Activated CD8-positive, alpha-beta T cell treated with anti-CD3 and anti-CD28 coated beads for 36 hours (primary cell): ENCODE measurements at regions not wholly inside any gene's neighbourhood (a gene's known extent, or its start where the extent isn't known, plus 50 kb on each side); places are given as distances from the start of the nearest gene placed in this dataset.

Experiments used
- ATAC-seq: fragments of 200-7000 bp; cut with Tn5 transposase; one replicate; pipeline ENCODE4 v1.10.0; 2021; ENCODE audit warnings: mild to moderate bottlenecking, moderate library complexity
- CTCF ChIA-PET: fragments of 350-600 bp; sonication (Branson Sonifier 250); formaldehyde crosslinking; loops from one replicate; lab custom pipeline; 2021; ENCODE audit warnings: antibody characterized with exemption; lab: Charles Lee
- POLR2A ChIA-PET: fragments of 350-600 bp; sonication (Branson Sonifier 250); formaldehyde crosslinking; loops from one replicate; lab custom pipeline; 2021; ENCODE audit warnings: antibody characterized with exemption; lab: Charles Lee
- DNase-seq: peaks from one replicate; pipeline ENCODE4 v3.0.0-alpha.2; 2020
- H3K27ac Mint-ChIP-seq: one replicate; pipeline ENCODE4 v1.8.0; 2021; ENCODE audit warnings: mild to moderate bottlenecking, mixed read lengths
- H3K27me3 Mint-ChIP-seq: one replicate; pipeline ENCODE4 v1.8.0; 2021; ENCODE audit warnings: mixed read lengths
- H3K36me3 Mint-ChIP-seq: one replicate; pipeline ENCODE4 v1.8.0; 2021; ENCODE audit warnings: low read depth, mixed read lengths
- H3K4me1 Mint-ChIP-seq: one replicate; pipeline ENCODE4 v1.8.0; 2021; ENCODE audit warnings: low read depth, mixed read lengths
- H3K4me3 Mint-ChIP-seq: one replicate; pipeline ENCODE4 v1.8.0; 2021; ENCODE audit warnings: mild to moderate bottlenecking, moderate library complexity, mixed read lengths
- H3K9me3 Mint-ChIP-seq: one replicate; pipeline ENCODE4 v1.8.0; 2021; ENCODE audit warnings: mixed read lengths
- intact Hi-C: fragments of 100-400 bp; cut with micrococcal nuclease; formaldehyde crosslinking; loops from one replicate; pipeline ENCODE4 v1.10.0; 2022
- TF ChIP-seq, protein P1 (sequence below): fragments of 200-600 bp; IDR thresholded peaks from one replicate; pipeline ENCODE4 v1.8.0; 2022; ENCODE audit warnings: antibody characterized with exemption, mild to moderate bottlenecking

DNA sequence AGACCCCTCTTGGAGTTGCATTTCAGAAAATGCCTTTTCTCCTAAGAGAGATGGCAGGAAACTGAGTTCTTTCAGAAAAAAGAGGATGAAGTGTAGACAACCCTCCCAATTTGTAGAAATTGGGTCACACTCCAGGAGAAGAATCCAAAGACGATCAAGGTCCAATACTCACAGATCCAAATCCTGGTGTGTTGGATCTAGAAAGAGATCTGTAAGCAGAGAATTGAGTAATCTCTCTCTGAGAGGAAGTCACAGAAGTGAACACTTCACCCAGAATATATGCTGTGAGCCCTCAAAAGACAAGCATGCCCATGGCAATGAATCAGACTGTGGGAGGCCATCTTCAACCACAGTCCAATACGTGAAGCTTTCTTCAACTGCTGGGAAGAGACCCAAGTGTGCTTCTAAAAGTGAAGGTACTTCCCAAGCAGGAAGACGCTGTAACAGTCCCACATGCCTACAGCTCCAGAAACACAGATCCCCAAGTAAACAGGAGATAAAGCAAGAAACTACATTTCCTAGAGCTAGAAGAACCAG, 182.7 kb downstream of the SMC2 start:
- Mint-ChIP-seq H3K27ac (no peak overlapping the region), H3K4me1 (no peaks in the 10 kb centered on the region), H3K27me3 (no peaks in the 10 kb centered on the region), H3K4me3 (no peak overlapping the region), H3K36me3 (no peaks in the 10 kb centered on the region), H3K9me3 (peaks cover 1% of the 10 kb centered on the region)
- DNase-seq (no peak), ATAC-seq (no peak)
- ChIA-PET POLR2A (interaction anchor here (0.6 kb wide), 1 partner anchor 40 kb away, joined by 3 read pairs; no protein-coding TSS in a partner anchor), CTCF (no interaction called here)
- intact Hi-C loops = no loop called here
- TF ChIP-seq, protein P1, sequence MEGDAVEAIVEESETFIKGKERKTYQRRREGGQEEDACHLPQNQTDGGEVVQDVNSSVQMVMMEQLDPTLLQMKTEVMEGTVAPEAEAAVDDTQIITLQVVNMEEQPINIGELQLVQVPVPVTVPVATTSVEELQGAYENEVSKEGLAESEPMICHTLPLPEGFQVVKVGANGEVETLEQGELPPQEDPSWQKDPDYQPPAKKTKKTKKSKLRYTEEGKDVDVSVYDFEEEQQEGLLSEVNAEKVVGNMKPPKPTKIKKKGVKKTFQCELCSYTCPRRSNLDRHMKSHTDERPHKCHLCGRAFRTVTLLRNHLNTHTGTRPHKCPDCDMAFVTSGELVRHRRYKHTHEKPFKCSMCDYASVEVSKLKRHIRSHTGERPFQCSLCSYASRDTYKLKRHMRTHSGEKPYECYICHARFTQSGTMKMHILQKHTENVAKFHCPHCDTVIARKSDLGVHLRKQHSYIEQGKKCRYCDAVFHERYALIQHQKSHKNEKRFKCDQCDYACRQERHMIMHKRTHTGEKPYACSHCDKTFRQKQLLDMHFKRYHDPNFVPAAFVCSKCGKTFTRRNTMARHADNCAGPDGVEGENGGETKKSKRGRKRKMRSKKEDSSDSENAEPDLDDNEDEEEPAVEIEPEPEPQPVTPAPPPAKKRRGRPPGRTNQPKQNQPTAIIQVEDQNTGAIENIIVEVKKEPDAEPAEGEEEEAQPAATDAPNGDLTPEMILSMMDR = no peak

DNA sequence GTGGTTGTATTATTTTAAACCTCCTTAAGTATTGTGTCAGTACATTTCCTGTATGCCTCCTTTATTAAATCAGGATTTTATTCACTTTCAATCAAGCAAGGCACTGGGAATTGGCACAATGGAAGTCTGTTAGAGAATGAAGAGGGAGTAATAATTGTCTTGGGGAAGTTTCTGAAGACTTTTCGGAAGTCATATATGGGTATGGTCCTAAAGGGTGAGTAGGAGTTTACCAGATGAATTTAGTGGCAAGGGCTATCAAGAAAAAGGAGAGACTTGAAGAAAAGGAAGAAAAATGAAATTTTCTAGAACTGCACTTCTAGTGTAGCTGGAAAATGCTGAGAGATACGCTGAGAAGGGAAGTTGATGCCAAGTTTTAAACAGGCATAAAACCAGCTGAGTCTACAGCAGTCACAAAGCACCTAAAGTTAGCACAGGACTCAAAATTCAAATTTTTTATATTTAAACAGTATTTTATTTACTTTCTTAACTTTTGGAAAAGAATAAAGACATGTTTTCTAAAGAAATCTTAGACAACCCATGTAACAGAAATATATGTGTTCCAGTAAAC, 184.9 kb downstream of the SMC2 start:
- POLR2A ChIA-PET = interaction anchor here (0.7 kb wide), 1 partner anchor 241 kb away, joined by 3 read pairs; no protein-coding TSS in a partner anchor
- intact Hi-C loops = no loop called here

DNA sequence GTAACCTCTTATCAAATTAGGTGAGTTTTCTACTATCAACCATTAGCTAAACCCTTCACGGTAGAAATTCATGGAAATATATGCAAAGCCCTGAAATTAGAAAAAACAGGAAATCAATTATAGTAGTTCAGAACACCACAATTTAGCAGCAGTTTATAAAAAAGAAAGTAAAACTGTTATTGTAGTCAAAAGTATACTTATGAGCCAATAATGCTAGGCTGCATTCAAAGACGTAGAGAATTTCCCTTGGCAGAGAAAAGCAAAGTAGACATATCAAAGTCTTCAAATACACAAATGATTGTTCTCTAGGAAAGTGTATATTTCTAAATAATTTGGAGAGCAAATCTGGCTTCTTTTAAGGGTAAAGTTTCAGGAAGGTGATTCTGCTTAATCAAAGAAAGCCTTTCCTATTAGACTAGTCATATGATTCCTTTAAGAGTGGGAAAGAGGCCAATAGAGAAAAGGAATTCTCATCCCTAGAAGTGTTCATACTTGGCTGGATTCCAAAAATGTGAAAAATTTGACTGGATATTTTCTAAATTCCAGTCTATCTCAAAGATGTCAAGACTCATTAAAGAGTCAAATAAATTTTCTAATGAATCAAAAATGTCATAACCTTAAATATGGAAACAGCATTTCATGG, 185.5 kb downstream of the SMC2 start:
- no peaks in the 10 kb centered on the region for H3K4me1 Mint-ChIP-seq
- no peak overlapping the region for H3K27ac Mint-ChIP-seq
- H3K9me3 Mint-ChIP-seq = peaks cover 1% of the 10 kb centered on the region
- H3K4me3 Mint-ChIP-seq = no peak overlapping the region
- no peaks in the 10 kb centered on the region for H3K36me3 Mint-ChIP-seq
- H3K27me3 Mint-ChIP-seq = no peaks in the 10 kb centered on the region
- TF ChIP-seq, protein P1 = no peak
- CTCF ChIA-PET = no interaction called here
- no peak for DNase-seq
- intact Hi-C loops = no loop called here
- POLR2A ChIA-PET = no interaction called here
- ATAC-seq = no peak

More for the DNA sequence above, 184.9 kb downstream of the SMC2 start:
- H3K4me1 Mint-ChIP-seq = no peaks in the 10 kb centered on the region
- CTCF ChIA-PET = no interaction called here
- DNase-seq (no peak), ATAC-seq (no peak)
- TF ChIP-seq, protein P1 = no peak
- H3K36me3 Mint-ChIP-seq = no peaks in the 10 kb centered on the region
- no peaks in the 10 kb centered on the region for H3K27me3 Mint-ChIP-seq
- no peak overlapping the region for H3K27ac Mint-ChIP-seq
- peaks cover 1% of the 10 kb centered on the region for H3K9me3 Mint-ChIP-seq
- H3K4me3 Mint-ChIP-seq = no peak overlapping the region

DNA sequence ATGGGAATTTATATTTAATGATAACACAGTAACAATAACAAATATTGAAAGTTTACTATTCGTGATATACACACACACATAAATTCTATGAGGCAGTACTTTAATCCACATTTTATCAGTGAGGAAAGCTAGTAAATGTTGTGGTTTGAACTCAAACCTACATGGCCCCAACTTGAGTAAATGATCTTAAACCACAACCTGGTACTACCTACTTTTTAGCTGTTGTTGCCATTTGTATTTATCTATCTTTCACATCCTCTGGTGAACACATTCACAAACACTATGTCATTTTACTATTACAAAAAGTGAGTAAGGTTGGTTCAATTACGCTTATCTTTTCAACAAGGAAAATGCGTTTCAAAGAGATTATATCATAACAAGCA, 186.1 kb downstream of the SMC2 start:
- no peak for ATAC-seq
- TF ChIP-seq, protein P1 = no peak

DNA sequence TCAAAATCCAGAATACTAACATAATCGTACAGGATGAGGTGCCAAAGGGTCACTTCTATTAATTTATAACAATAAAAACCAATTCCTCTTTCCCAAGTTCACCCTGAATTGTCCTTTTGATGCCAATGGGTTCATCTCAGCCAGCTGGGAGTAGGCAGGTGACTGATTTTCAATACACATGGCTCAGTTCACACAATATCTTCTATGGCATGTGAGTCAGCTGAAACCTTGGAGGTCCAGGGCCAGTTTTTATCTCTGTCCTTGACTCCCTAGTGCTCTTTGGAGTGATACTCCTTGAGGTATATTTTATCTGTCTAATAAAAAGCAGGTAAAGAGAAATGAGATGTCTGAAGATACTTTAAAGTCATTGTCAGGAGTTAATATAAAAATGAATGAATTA, 186.6 kb downstream of the SMC2 start:
- DNase-seq = no peak
- H3K27ac Mint-ChIP-seq = no peak overlapping the region
- no peak overlapping the region for H3K4me3 Mint-ChIP-seq
- POLR2A ChIA-PET = no interaction called here
- no peak for ATAC-seq
- CTCF ChIA-PET = no interaction called here
- H3K27me3 Mint-ChIP-seq = no peaks in the 10 kb centered on the region
- intact Hi-C loops = no loop called here
- TF ChIP-seq, protein P1 = no peak
- H3K4me1 Mint-ChIP-seq = no peaks in the 10 kb centered on the region
- peaks cover 1% of the 10 kb centered on the region for H3K9me3 Mint-ChIP-seq
- H3K36me3 Mint-ChIP-seq = no peaks in the 10 kb centered on the region

More for the DNA sequence above, 186.1 kb downstream of the SMC2 start:
- no peak overlapping the region for H3K27ac Mint-ChIP-seq
- peaks cover 1% of the 10 kb centered on the region for H3K9me3 Mint-ChIP-seq
- H3K4me1 Mint-ChIP-seq = no peaks in the 10 kb centered on the region
- POLR2A ChIA-PET = no interaction called here
- H3K4me3 Mint-ChIP-seq = no peak overlapping the region
- intact Hi-C loops = no loop called here
- no peaks in the 10 kb centered on the region for H3K36me3 Mint-ChIP-seq
- DNase-seq = no peak
- CTCF ChIA-PET = no interaction called here
- no peaks in the 10 kb centered on the region for H3K27me3 Mint-ChIP-seq
